ENCODE measurements at regions not wholly inside any gene's neighbourhood (a gene's known extent, or its start where the extent isn't known, plus 50 kb on each side); places are given as distances from the start of the nearest gene placed in this dataset.
"Not testable (repeated sequence)": the region's sequence is repeated elsewhere in the genome, so short reads cannot be mapped to it uniquely, and the experiment has no call there.

DNA sequence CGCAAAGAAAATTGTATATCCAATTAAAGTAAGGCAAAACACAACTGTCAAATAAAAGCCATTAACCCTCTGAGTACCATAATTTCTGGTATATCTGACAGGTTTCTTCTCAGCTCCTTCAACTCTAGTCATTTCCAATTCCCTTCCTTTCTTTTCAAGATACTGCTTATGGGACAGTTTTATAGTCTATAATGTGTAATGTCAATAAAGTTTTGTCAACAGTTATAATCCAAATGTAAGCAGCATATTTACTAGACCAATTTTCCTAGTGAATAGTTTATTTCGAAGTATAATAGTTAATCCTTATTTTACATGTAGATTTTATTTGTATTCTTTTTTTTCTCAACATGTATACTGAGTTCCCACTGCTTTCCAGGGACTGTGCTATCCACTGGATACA is 1081.8 kb downstream of the EPHA7 start:
- no peak for DNase-seq (ENCODE audit: extremely low read depth, low read depth, low spot score)

DNA sequence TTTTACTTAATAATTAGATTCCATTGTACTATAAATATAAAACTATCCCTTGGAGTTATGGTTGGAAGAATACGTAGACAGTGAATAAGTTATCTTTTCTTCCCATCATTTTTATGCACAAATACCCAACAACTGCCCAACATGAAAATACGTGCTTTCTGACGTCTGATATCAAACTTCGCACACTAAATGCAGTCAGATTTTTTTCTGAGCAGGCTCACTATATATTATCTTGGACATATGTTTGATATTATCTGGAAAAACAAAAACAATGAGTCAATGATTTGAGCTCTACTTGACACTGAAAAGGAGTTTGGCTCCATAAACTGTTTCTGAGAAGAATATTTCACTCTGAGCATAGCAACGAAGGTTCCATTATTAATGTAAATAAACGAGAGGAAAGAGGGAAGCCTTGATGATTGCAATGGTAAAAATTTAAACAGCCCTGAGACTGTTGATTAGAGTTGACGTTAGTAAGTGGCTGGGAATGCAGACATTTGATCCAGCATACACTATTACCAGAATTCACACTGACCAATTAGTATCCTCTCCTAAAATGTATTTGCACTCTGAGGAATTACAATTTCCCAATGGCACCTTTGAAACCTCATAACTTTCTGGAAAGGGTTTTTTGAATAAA is 1090.0 kb downstream of the EPHA7 start:
- no peak for DNase-seq (ENCODE audit: extremely low read depth, low read depth, low spot score)

DNA sequence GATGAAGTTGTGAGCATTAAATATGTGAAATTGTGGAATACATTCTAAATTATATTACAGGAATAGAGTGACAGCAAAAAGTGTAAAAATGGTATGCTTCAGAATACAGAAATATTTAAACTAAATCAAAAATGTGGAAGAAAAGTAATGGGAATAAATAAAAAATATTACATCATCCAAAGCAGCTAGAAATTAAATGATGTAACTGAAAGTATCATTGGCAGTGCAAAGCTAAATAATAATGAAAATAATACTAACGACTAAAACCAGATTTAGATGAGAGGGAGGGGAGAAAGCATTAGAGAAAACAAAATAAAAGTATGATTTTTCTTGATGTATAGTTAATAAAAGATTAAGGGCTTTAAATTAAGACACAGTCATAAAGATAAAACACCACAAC is 1104.0 kb downstream of the EPHA7 start:
- no peak for DNase-seq (ENCODE audit: extremely low read depth, low read depth, low spot score)

DNA sequence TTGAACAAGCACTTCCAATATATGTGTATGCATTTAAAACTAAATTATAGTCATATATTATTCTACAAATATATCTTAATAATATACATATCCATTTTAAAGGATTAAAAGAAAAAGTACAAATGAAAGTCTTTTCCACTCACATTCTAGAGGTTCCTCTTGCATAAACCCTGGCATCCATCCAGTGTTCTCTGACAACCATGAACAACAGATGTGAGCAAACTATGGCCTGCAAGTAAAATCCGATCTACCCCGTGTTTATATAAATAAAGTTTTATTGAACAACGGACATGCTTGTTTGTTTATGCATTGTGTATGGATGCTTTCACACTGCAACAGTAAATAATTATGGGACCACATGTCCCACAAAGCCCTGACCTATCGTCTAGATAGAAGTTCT is 1122.3 kb downstream of the EPHA7 start:
- no peak for DNase-seq (ENCODE audit: extremely low read depth, low read depth, low spot score)

DNA sequence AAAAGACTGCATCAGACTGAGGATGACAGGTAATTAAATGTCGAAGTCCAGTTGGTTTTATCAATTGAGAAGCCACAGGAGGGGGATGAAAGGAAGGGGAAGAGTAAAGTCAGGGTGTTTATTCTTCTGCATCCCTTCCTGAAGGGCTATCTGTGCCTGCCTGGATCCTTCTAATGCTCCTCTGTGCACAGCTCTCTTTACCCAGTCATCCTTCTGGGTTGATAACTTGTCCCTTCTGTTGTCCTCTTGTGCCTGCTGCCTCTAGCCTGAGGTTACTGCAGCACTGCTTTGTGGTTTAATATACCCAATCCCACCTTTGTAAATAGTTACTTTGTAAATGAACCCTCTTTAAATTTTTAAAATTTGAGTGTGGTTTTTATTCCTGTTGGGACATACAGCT is 1127.3 kb downstream of the EPHA7 start:
- DNase-seq (ENCODE audit: extremely low read depth, low read depth, low spot score) = no peak

DNA sequence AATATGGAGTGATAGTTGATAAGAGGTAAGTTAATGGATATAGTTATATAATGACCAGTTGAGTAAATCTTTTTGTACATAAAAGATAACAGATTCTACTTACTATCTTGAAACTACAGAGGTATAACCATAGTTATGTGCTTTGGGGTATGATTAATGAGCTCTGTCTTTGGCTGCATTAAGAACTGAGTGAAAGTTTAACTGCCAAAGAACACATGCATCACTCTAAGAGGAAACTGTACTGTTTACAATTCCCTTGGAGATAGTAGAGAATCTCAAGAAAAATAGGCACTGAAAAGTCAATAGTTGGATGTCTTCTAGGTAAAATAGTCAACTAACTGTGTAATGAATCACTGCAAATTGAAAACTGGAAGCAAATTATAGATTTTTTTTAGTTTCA is 1129.5 kb downstream of the EPHA7 start:
- DNase-seq (ENCODE audit: extremely low read depth, low read depth, low spot score) = no peak

DNA sequence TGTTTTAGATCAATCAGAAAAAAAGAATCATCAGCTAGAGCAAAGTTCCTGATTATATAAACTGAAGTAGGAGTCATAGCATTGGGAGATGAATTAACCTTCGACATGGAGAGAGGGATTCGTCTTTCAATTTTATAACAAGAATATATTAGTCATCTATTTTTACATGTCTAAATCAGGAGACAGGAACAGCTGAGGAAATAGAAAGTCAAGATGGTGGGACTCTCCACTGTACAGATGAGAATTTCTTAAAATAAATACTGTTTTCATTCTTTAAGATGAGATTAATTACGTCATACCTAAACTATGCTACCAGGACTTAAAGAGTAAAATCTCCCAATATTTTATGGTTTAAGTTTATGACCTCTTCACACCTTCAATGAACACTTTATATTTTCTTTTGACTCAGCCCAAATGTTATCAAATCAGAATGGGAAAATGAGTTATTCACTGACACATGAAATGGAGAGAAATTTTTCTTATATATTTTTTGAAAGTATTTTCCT is 1137.7 kb downstream of the EPHA7 start:
- no peak for DNase-seq (ENCODE audit: extremely low read depth, low read depth, low spot score)

DNA sequence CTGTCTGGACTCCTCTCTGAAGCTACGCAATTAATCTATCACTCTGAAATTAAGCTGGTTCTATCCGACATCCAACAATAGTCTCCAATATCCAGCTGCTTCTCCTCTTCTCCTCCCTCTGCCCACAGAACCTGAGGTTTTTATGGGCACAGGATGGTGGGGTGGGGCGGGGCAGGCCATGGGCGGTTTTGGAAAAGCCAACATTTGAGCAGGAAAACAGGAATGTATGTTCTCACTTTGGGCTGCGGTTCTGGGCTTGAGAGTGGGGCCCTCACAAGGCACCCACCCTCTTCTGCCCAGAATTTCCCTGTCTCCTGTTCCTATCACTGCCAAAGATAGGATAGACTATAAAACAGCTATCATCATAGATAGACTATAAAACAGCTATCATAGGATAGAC is 1144.2 kb downstream of the EPHA7 start:
- no peak for DNase-seq (ENCODE audit: extremely low read depth, low read depth, low spot score)

DNA sequence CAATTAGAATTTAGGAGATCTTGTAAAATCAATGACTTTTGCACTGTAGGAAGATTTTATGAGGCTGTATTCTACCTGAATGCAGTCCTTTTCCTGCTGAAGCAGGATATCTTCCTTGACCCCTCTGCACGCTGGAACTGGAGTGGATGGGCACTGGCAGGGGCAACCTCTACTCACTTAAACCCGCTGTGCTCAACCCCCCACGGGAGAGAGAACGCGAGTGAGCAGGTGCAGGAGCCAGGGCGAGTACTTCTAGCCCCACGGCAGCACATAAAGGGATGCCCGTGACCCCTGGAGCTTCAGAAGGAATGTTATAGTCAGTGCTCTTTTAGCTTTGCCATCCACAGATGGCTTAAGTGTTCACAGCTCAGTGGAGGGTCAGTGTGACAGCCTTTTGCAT is 1144.8 kb downstream of the EPHA7 start:
- no peak for DNase-seq (ENCODE audit: extremely low read depth, low read depth, low spot score)

DNA sequence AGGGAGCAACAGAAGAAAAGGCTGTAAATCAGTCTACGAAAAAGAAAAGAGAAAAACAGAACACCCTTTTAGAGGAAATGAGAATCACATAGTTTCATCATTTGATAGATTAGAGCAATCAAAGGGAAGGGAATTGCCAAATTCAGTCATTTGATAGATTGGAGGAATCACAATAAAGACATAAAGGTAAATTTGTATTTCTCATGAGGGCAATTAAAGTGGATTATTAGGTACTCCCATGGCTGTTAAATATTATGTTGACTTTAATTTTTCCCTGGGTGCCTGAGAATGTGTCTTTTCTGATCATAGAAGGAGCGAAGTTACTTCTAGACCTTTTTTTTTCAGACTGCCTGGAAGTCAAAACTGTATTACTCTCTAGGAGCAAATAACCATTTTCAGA is 1145.7 kb downstream of the EPHA7 start:
- DNase-seq (ENCODE audit: extremely low read depth, low read depth, low spot score) = no peak

DNA sequence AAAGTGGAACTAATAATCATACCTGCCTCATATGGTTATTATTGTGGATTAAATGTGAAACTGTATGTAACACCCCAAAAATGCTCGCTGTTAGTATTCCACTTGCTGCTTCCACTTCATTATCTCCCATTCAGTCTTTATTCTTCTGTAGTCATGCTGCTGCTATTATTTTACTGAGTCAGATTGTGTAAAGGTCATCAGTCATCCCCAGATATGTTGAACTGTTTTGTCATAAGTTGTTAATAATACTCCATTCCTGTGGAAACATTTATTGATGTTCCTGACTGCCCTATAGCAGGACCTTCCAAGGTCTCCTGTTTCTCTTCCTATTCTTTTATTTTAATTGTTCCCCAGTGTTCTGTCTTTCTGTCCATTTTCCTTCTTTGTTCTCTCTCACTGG is 1148.3 kb downstream of the EPHA7 start:
- DNase-seq (ENCODE audit: extremely low read depth, low read depth, low spot score) = no peak

DNA sequence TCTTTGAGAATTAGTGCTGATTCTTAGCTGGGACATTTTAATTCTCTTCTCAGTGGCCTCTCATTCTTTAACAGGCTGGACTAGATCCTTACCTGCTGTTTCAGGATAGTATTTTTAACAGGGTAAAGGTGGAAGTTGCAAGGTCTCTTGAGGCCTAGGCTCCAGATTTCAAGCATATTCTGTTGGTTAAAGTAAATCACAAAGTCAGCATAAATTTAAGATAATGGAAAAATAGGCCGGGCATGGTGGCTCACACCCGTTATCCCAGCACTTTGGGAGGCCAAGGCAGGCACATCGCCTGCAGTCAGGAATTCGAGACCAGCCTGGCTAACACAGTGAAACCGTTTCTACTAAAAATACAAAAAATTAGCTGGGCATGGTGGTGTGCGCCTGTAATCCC is 1149.0 kb downstream of the EPHA7 start:
- no peak for DNase-seq (ENCODE audit: extremely low read depth, low read depth, low spot score)

DNA sequence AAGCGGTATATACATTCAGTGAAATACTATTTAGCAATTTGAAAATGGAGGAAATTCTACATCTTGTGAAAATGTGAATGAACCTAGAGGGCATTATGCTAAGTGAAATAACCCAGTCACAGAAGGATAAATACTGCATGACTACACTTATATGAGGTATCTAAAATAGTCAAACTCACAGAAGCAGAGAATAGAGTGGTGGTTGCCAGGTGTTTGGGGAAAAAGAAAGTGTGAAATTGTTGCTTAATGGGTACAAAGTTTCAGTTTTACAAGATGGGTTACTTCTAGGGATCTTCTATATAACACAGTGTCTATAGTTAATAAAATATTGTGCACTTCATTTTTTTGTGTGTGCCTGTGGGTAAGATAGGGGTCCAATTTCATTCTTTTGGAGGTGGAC is 1152.0 kb downstream of the EPHA7 start:
- no peak for DNase-seq (ENCODE audit: extremely low read depth, low read depth, low spot score)

DNA sequence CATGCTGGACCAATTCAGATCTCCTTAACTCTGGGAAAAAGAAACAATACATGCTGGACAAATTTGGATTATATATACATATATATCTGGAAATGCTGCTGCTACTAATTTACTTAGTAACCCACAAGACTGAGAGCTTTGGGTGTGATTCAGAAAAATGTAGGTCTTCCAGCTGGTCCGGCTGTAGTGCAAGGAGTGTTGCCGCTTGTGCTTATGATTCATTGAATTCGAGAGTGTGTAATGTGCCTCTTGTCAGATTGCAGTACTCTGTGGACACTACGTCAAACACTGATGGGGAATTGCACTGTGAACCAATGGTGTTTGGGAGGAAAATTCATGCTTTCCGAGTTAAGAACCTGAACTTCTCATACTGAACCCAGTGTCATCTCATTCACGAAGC is 1155.5 kb downstream of the EPHA7 start:
- DNase-seq (ENCODE audit: extremely low read depth, low read depth, low spot score) = no peak

DNA sequence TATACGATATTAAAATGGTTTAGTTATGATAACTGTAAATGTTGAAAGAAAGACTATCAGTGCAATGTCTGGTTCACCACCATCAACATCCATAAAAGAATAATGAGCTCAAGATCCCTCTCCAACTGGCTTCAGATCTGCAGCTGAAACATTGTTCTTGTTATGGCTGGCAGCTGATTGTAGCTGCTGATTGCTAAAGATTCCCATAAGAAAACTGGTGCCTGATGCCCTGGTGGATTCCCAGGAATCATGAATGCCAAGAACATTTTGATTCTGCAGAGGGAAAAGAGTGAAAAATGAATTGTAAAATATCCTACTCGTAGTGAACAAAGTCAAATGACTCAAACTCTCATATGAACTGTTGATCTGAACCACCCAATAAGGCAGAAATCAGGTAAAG is 1160.2 kb downstream of the EPHA7 start:
- no peak for DNase-seq (ENCODE audit: extremely low read depth, low read depth, low spot score)

DNA sequence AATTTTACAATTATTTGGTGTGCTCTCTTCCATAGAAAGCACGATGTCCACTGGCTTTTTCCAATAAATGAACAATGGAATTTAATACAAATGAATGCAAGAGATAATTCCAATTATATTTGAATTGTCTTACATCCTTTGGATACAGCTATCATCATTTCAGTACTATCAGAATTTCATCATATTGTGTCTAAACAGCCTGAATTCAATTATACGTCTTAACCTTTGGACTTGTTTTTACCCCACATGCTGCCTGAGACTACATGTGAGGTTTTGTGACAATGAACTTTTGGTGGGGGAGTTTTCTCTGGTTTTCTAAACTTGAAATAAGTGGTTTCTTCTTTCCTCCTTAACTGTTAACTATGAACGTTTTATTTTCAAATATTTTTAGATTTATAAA is 1176.0 kb downstream of the EPHA7 start:
- no peak for DNase-seq (ENCODE audit: extremely low read depth, low read depth, low spot score)

DNA sequence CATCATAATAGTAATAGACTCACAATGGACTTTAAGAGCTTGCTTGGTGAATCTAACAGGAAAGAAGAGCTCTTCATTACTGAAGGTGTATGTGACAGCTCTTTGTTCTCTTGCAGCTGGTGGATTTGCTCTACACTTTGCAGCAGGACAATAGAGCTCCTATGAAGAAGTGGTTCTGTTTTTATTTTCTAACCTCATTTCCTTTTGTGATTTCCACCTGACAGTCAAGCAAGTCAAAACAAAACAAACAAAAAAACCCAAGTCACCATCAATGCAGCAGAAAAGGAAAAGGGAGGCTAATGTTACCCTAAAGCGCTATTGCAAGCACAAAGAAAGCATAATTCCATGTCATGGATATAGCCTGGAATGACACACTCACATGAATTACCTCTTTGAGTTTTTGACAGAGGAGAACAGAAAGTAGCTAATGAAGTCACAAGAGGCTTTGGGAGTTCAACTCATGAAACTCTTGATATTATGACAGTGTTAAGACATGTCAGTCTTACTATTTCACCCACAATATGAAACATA is 1188.1 kb downstream of the EPHA7 start:
- no peak for DNase-seq (ENCODE audit: extremely low read depth, low read depth, low spot score)

DNA sequence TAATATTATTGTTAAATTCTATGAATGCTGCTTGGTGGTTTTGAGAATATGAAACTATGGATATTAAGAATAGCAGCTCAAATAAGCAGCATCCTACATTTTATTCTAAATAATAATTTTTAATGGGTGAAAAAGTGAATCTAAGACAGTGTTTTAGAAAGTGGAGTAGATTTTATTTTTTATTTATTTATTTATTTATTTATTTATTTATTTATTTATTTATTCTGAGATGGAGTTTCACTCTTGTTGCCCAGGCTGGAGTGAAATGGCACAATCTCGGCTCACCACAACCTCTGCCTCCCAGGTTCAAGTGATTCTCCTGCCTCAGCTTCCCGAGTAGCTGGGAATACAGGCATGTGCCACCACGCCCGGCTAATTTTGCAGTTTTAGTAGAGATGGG is 1199.4 kb downstream of the EPHA7 start:
- DNase-seq (ENCODE audit: extremely low read depth, low read depth, low spot score) = not testable (repeated sequence)

DNA sequence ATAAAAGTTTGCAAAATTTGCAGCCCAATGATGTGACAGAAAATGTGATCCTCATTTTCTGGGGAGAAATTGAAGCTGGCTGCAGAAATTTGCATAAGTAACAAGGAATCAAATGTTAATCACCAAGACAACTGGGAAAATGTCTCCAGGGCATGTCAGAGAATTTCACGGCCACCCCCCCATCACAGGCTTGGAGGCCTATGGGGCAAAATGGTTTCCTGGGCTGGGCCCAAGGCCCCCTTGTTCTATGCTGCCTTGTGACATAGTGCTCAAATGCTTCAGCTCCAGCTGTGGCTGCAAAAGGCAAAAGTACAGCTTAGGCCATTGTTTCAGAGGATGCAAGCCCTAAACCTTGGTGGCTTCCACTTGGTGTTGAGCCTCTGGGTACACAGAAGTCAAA is 1202.6 kb downstream of the EPHA7 start:
- no peak for DNase-seq (ENCODE audit: extremely low read depth, low read depth, low spot score)

DNA sequence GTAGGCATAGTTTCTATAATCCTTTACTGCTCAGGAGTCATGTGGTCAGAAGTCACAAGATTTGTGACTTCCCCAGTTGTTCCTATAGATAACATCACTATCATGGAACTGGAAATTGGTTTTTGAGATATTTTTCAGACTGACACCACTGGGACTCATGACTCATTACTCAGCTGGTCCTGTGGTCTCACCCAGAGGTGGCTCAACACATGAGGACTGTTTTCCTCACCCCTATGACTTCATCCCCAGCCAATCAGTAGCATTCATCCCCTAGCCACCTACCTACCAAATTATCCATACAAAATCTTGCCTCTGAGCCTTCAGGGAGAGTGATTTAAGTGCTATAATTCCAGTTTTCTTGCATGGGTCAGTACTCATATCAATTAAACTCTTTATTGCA is 1217.7 kb downstream of the EPHA7 start:
- no peak for DNase-seq (ENCODE audit: extremely low read depth, low read depth, low spot score)

DNA sequence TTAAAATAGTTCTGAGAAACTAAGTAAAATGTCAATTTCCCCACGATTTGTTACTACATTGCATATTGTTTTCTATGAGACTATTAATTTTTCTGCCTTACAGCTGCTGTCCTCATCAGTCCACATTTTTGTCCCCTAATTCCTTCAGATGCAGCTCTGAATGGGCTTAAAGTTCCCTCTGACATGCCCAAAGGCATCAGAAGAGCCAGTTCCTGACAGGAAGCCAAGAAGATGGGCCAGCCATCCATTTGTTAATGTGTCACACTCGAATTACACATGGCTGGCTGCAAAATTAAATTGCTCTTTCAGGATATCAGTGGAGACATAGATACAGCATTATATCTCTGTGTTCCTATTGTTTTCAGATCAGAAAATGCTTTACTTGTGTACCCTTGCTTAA is 1223.0 kb downstream of the EPHA7 start:
- DNase-seq (ENCODE audit: extremely low read depth, low read depth, low spot score) = no peak

DNA sequence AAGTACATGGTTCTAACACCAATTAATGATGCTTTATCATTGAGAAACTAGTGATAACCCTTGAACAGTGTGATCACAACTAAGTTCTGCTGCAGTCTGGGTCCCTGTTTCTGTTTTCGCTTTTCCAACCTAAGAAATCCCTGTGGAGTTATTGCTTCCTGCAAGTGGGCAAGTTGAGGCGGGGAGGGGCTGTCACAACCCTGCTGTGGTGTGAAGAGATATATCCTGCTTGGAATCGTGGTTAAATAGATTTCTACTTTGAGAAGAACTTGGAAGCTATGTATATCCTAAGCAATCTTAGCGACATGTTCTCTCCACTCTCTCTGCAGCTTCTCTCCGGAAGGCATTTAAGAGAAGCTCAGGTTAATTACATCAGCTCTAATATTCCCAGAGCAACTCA is 1223.6 kb downstream of the EPHA7 start:
- DNase-seq (ENCODE audit: extremely low read depth, low read depth, low spot score) = no peak

DNA sequence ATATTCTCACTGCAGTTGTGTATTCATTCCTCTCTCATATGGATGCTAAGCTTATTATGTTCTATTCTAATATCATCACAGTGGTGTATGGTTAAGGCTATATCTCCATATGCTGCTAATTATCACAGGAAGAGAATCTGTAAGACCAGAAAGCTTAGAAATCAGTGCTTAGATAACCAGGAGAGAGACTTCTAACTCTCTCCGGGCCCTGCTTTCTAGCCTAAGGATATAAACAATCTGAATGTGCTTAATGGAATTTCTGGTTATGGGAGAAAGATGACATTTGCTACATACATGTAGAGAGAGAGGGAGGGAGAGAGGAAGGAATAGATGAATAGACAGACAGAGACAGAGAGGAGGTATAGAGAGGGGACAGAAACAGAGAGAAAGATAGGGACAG is 1231.3 kb downstream of the EPHA7 start:
- no peak for DNase-seq (ENCODE audit: extremely low read depth, low read depth, low spot score)
